ENCODE measurements at regions not wholly inside any gene's neighbourhood (a gene's known extent, or its start where the extent isn't known, plus 50 kb on each side); places are given as distances from the start of the nearest gene placed in this dataset.

DNA sequence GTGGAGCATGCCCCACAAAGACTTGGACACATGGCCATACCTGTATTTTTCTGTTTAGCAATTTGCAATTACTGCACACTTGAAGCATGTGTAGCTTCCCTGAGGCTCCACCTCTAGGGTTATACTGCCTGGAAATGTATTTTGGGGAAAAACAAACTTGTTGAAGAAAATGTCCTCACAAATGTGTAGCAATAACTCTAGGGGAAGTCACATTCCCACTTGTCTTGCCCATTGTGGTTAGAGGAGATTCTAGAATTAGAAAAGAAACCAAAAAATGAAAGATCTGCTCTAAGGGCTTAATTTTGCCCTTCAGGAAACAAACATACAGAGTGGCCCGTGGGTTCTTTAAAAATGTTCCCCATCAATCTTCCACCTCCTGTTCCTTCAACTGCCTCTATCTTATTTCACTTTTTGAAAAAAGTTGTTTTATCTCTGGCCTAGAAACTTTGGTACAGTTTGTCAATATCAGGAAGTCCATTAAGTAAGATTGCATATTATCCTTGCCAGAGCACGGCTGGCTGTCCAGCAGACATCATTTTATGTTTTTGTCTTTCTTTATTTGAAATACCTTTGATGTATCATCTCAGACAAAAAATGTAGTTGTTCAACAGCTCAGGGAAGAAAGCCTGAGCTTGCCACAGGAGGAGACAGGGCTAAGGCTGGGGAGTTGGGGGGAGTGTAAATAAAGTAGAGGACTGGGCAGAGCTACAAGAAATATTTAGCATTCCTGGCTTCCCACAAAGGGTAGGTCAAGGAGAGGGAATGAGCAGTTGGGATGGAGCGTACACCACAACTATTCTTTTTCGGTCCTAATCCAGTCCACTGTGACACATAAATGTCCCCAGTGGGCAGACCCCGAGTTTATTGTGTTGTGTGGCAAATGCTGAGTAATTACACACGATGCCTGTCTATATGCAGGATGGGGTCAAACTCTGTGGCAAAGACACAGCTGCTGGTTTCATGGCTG, 96.8 kb upstream of the CDC42EP3 start (continued):
- TF ChIP-seq SRF (IDR thresholded peaks at IDR 0.05; ENCODE audit: low read depth) = no peak

DNA sequence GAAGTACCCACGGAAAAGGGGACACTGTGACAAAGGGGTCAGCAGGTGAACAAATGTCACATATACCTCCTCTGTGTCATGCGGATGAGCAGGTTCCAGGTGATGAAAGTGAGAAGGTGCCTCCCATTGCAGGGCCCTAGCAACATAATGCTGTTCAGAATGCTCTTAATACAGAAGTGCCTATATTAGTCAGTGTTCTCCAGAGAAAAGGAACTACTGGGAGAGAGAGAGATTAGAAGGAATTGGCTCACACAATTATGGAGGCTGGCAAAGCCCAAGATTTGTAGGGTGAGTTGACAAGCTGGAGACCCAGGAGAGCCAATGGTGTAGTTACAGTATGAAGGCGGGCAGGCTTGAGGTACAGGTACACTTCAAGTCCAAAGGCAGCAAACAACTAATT, 98.1 kb upstream of the CDC42EP3 start:
- Histone ChIP-seq H3K4me2 (ENCODE audit: low read length) (no peak overlapping the region), H2AFZ (ENCODE audit: low read depth, low read length, poor library complexity, severe bottlenecking) (no peak overlapping the region), H3K9me3 (ENCODE audit: control insufficient read depth in 1 of 2, insufficient read depth in 1 of 2, low read depth in 1 of 2, low read length in 2 of 2) (no peaks in the 10 kb centered on the region), H3K27me3 (ENCODE audit: insufficient read depth, low read length) (no peaks in the 10 kb centered on the region), H3K4me1 (ENCODE audit: control insufficient read depth in 1 of 2, insufficient read depth in 2 of 2, low read length in 2 of 2) (peaks cover 4 to 15% of the 10 kb centered on the region in 2 experiments), H3K27ac (ENCODE audit: low read depth, low read length) (no peak overlapping the region), H3K79me2 (ENCODE audit: insufficient read depth, low read length) (no peaks in the 10 kb centered on the region), H3K36me3 (ENCODE audit: control insufficient read depth in 1 of 2, insufficient read depth in 2 of 2, low read length in 2 of 2) (no peaks in the 10 kb centered on the region), H3K9ac (ENCODE audit: low read length) (no peak overlapping the region), H3K4me3 (replicated peaks in 1 of 2; ENCODE audit: low read depth in 1 of 2, low read length in 2 of 2) (no peak overlapping the region), H4K20me1 (ENCODE audit: insufficient read depth) (no peaks in the 10 kb centered on the region), H3K9me2 (ENCODE audit: insufficient read depth) (no peaks in the 10 kb centered on the region)
- no peak for ATAC-seq
- ChIA-PET CTCF (no interaction called here), POLR2A (no interaction called here), RAD21 (ENCODE audit: low non-redundant PET in 1 of 2, low total read pairs in 2 of 2, uncharacterized antibody in 2 of 2, unreplicated experiment in 2 of 2) (no interaction called here)
- DNase-seq (ENCODE audit: low read depth, low spot score) = no peak
- TF ChIP-seq ZFX (IDR thresholded peaks at IDR 0.05) (no peak), CEBPB (IDR thresholded peaks at IDR 0.05; ENCODE audit: low read depth) (no peak), EGR1 (IDR thresholded peaks at IDR 0.05; ENCODE audit: low read depth) (no peak), EZH2 (IDR thresholded peaks at IDR 0.05) (no peak), CBX3 (IDR thresholded peaks at IDR 0.05; ENCODE audit: low read depth) (no peak), ELF1 (IDR thresholded peaks at IDR 0.05; ENCODE audit: borderline replicate concordance, low read depth) (no peak), ZNF274 (IDR thresholded peaks at IDR 0.05; ENCODE audit: low read depth, low read length) (no peak), EZH2phosphoT487 (IDR thresholded peaks at IDR 0.05; ENCODE audit: borderline replicate concordance) (no peak), JUND (IDR thresholded peaks at IDR 0.05) (no peak), SIN3A (IDR thresholded peaks at IDR 0.05; ENCODE audit: low read depth) (no peak), FOSL1 (IDR thresholded peaks at IDR 0.05; ENCODE audit: low read depth) (no peak), POLR2AphosphoS5 (IDR thresholded peaks at IDR 0.05; ENCODE audit: low read depth, low read length) (no peak)
- TF ChIP-seq, protein P1, sequence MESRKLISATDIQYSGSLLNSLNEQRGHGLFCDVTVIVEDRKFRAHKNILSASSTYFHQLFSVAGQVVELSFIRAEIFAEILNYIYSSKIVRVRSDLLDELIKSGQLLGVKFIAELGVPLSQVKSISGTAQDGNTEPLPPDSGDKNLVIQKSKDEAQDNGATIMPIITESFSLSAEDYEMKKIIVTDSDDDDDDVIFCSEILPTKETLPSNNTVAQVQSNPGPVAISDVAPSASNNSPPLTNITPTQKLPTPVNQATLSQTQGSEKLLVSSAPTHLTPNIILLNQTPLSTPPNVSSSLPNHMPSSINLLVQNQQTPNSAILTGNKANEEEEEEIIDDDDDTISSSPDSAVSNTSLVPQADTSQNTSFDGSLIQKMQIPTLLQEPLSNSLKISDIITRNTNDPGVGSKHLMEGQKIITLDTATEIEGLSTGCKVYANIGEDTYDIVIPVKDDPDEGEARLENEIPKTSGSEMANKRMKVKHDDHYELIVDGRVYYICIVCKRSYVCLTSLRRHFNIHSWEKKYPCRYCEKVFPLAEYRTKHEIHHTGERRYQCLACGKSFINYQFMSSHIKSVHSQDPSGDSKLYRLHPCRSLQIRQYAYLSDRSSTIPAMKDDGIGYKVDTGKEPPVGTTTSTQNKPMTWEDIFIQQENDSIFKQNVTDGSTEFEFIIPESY (IDR thresholded peaks at IDR 0.05; ENCODE audit: extremely low read depth, insufficient replicate concordance, low read length) = no peak
- TF ChIP-seq, protein P2, sequence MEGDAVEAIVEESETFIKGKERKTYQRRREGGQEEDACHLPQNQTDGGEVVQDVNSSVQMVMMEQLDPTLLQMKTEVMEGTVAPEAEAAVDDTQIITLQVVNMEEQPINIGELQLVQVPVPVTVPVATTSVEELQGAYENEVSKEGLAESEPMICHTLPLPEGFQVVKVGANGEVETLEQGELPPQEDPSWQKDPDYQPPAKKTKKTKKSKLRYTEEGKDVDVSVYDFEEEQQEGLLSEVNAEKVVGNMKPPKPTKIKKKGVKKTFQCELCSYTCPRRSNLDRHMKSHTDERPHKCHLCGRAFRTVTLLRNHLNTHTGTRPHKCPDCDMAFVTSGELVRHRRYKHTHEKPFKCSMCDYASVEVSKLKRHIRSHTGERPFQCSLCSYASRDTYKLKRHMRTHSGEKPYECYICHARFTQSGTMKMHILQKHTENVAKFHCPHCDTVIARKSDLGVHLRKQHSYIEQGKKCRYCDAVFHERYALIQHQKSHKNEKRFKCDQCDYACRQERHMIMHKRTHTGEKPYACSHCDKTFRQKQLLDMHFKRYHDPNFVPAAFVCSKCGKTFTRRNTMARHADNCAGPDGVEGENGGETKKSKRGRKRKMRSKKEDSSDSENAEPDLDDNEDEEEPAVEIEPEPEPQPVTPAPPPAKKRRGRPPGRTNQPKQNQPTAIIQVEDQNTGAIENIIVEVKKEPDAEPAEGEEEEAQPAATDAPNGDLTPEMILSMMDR (IDR thresholded peaks at IDR 0.05 in 2 of 3, conservative IDR thresholded peaks at IDR 0.05 in 1 of 3; ENCODE audit: borderline replicate concordance in 1 of 3, insufficient read depth in 1 of 3, low read depth in 2 of 3, low read length in 2 of 3) = no peak
- TF ChIP-seq, protein P3, sequence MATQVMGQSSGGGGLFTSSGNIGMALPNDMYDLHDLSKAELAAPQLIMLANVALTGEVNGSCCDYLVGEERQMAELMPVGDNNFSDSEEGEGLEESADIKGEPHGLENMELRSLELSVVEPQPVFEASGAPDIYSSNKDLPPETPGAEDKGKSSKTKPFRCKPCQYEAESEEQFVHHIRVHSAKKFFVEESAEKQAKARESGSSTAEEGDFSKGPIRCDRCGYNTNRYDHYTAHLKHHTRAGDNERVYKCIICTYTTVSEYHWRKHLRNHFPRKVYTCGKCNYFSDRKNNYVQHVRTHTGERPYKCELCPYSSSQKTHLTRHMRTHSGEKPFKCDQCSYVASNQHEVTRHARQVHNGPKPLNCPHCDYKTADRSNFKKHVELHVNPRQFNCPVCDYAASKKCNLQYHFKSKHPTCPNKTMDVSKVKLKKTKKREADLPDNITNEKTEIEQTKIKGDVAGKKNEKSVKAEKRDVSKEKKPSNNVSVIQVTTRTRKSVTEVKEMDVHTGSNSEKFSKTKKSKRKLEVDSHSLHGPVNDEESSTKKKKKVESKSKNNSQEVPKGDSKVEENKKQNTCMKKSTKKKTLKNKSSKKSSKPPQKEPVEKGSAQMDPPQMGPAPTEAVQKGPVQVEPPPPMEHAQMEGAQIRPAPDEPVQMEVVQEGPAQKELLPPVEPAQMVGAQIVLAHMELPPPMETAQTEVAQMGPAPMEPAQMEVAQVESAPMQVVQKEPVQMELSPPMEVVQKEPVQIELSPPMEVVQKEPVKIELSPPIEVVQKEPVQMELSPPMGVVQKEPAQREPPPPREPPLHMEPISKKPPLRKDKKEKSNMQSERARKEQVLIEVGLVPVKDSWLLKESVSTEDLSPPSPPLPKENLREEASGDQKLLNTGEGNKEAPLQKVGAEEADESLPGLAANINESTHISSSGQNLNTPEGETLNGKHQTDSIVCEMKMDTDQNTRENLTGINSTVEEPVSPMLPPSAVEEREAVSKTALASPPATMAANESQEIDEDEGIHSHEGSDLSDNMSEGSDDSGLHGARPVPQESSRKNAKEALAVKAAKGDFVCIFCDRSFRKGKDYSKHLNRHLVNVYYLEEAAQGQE (IDR thresholded peaks at IDR 0.05; ENCODE audit: low read depth) = no peak
- TF ChIP-seq, protein P4, sequence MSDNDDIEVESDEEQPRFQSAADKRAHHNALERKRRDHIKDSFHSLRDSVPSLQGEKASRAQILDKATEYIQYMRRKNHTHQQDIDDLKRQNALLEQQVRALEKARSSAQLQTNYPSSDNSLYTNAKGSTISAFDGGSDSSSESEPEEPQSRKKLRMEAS (IDR thresholded peaks at IDR 0.05) = no peak
- intact Hi-C loops (cut with micrococcal nuclease) = no loop called here
- no TSS peak for BruUV-seq (replicated peaks)

All from HCT116 (cell line).